ENCODE measurements at regions not wholly inside any gene's neighbourhood (a gene's known extent, or its start where the extent isn't known, plus 50 kb on each side); places are given as distances from the start of the nearest gene placed in this dataset.

GRCh38 chr12:108016022-108016564 lies 113.0 kb upstream of the WSCD2 start:
- no peak for DNase-seq (ENCODE audit: low read depth)
- no peak overlapping the region for H3K4me3 ChIP-seq (ENCODE audit: low read depth, low read length)
- TF ChIP-seq, protein P1, sequence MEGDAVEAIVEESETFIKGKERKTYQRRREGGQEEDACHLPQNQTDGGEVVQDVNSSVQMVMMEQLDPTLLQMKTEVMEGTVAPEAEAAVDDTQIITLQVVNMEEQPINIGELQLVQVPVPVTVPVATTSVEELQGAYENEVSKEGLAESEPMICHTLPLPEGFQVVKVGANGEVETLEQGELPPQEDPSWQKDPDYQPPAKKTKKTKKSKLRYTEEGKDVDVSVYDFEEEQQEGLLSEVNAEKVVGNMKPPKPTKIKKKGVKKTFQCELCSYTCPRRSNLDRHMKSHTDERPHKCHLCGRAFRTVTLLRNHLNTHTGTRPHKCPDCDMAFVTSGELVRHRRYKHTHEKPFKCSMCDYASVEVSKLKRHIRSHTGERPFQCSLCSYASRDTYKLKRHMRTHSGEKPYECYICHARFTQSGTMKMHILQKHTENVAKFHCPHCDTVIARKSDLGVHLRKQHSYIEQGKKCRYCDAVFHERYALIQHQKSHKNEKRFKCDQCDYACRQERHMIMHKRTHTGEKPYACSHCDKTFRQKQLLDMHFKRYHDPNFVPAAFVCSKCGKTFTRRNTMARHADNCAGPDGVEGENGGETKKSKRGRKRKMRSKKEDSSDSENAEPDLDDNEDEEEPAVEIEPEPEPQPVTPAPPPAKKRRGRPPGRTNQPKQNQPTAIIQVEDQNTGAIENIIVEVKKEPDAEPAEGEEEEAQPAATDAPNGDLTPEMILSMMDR (IDR thresholded peaks at IDR 0.05; ENCODE audit: insufficient read depth, low read length), result no peak

- DNase-seq (ENCODE audit: low read depth), result no peak
- no peak overlapping the region for H3K4me3 ChIP-seq (ENCODE audit: low read depth, low read length)
- TF ChIP-seq, protein P1 (IDR thresholded peaks at IDR 0.05; ENCODE audit: insufficient read depth, low read length), result no peak
Observed at GRCh38 chr12:108017472-108018057, 111.5 kb upstream of the WSCD2 start.

GRCh38 chr12:108019862-108020261 lies 109.2 kb upstream of the WSCD2 start:
- DNase-seq (ENCODE audit: low read depth), result no peak
- TF ChIP-seq, protein P1 (IDR thresholded peaks at IDR 0.05; ENCODE audit: insufficient read depth, low read length), result no peak
- no peak overlapping the region for H3K4me3 ChIP-seq (ENCODE audit: low read depth, low read length)

DNA sequence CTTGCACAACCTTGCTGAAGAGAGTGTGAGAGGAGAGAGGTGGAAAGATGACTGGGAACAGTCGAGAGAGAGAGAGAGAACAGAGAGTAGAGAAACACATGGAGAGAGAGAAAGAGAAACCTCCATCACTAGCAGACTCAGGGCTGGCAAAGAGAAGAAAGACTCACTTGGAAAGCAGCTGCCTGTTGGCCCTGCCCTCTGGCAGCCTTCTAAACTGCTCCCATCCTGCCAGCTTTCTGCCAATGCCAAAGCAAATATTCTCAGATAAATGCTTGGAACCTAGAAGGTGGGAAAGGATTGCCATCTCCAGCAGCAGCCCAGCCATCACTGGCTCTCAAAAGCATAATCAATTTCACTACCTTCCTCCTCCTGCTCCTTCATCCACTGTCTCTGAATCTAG lies 107.9 kb upstream of the WSCD2 start:
- TF ChIP-seq, protein P1 (IDR thresholded peaks at IDR 0.05; ENCODE audit: insufficient read depth, low read length), result no peak
- H3K4me3 ChIP-seq (ENCODE audit: low read depth, low read length), result no peak overlapping the region
- DNase-seq (ENCODE audit: low read depth), result no peak

GRCh38 chr12:108021949-108022522 lies 107.1 kb upstream of the WSCD2 start:
- no peak for DNase-seq (ENCODE audit: low read depth)
- TF ChIP-seq, protein P1 (IDR thresholded peaks at IDR 0.05; ENCODE audit: insufficient read depth, low read length), result no peak
- no peak overlapping the region for H3K4me3 ChIP-seq (ENCODE audit: low read depth, low read length)

DNA sequence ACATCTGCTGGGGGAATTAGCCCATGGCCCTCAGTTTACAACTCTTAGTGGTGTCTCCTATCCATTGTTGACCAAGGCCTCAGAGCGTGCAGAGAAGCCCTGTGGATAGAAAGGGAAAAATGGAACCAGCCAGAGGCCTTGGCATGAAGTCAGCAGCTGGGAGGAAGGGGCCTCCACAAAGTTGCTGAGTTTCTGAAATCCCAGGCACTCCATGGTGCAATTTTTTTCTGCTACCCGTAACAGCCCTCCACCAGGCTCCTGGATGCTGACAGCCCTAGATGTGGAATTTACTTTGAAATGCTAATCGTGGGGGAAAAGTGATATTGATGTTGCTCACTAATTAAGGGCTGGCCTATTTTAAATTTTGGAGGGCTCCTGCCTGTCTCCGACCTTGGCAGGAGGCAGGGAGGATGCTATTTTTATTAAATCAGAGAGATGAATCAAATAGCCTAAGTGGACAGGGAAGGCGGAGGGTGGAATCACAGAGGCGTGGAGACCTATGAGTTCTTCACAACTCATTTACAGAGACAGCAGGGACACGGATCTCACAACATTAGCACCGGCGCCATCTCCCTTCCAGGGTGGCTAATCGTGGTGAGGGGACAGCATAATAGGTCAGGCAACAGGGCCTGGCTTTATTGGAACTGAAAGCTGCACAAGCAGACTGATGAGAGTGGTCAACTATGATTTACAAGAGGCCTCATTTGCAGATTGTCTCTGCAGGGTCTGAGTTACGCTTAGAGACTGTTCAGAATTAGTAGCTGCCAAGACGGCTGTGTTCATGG lies 99.8 kb upstream of the WSCD2 start:
- H3K4me3 ChIP-seq (ENCODE audit: low read depth, low read length), result no peak overlapping the region
- TF ChIP-seq, protein P1 (IDR thresholded peaks at IDR 0.05; ENCODE audit: insufficient read depth, low read length), result no peak
- DNase-seq (ENCODE audit: low read depth), result no peak

Data from fibroblast of the aortic adventitia (primary cell).